Parathyroid adenoma (tissue), 2 donors: ENCODE measurements at regions not wholly inside any gene's neighbourhood (a gene's known extent, or its start where the extent isn't known, plus 50 kb on each side); places are given as distances from the start of the nearest gene placed in this dataset.
"Not testable (repeated sequence)": the region's sequence is repeated elsewhere in the genome, so short reads cannot be mapped to it uniquely, and the experiment has no call there.

Experiments used
- H2AFZ ChIP-seq: fragments of 300-600 bp; sonication (generic); one replicate; pipeline ENCODE4 v1.7.0; 2017; ENCODE audit warnings: antibody characterized with exemption, mild to moderate bottlenecking
- H3K27ac ChIP-seq: fragments of 300-600 bp; sonication (generic); one replicate; pipeline ENCODE4 v1.7.0; 2017
- H3K27me3 ChIP-seq: fragments of 300-600 bp; sonication (generic); one replicate; pipeline ENCODE4 v1.7.0; 2017; ENCODE audit warnings: low read length; ENCODE audit not compliant: control insufficient read depth, insufficient read depth
- H3K36me3 ChIP-seq: fragments of 300-600 bp; sonication (generic); one replicate; pipeline ENCODE4 v1.7.0; 2017; ENCODE audit warnings: low read length; ENCODE audit not compliant: control insufficient read depth, insufficient read depth
- H3K4me1 ChIP-seq: fragments of 300-600 bp; sonication (generic); one replicate; pipeline ENCODE4 v1.7.0; 2017; ENCODE audit warnings: control low read depth
- H3K4me2 ChIP-seq: fragments of 300-600 bp; sonication (generic); one replicate; pipeline ENCODE4 v1.7.0; 2017; ENCODE audit warnings: low read length
- H3K4me3 ChIP-seq: fragments of 300-600 bp; sonication (generic); one replicate; pipeline ENCODE4 v1.7.0; 2017; ENCODE audit warnings: low read depth, low read length
- H3K79me2 ChIP-seq: fragments of 300-600 bp; sonication (generic); one replicate; pipeline ENCODE4 v1.7.0; 2017; ENCODE audit warnings: control low read depth
- H3K9ac ChIP-seq: fragments of 300-600 bp; sonication (generic); one replicate; pipeline ENCODE4 v1.7.0; 2017; ENCODE audit warnings: mild to moderate bottlenecking
- H3K9me3 ChIP-seq: fragments of 300-600 bp; sonication (generic); one replicate; pipeline ENCODE4 v1.7.0; 2017; ENCODE audit warnings: low read length; ENCODE audit not compliant: control insufficient read depth
- CTCF ChIP-seq: fragments of 300-600 bp; sonication (generic); IDR thresholded peaks from one replicate; pipeline ENCODE4 v1.7.0; 2017; ENCODE audit warnings: antibody characterized with exemption, mild to moderate bottlenecking
- donor health status: primary hyperparathyroidism.

DNA sequence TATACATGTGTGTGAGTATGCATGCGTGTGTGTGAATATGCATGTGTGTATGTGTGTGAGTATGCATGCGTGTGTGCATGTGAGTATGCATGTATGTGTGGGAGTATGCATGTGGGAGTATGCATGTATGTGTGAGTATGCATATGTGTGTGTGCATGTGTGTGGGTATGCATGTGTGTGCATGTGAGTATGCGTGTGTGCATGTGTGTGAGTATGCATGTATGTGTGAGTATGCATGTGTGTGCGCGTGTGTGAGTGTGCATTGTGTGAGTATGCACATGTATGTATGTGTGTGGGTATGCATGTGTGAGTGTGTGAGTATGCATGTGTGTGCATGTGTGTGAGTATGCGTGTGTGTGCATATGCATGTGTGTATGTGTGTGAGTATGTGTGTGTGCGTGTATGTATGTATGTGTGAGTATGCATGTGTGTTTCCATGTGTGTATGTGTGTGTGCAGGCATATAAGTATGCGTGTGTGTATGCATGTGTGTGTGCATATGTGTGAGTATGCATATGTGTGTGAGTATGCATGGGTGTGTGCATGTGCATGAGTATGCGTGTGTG, 97.9 kb upstream of the MED13L start:
- no peak for TF ChIP-seq CTCF
- no peak overlapping the region for H3K4me3 ChIP-seq
- no peaks in the 10 kb centered on the region for H3K27me3 ChIP-seq
- H3K79me2 ChIP-seq, result no peaks in the 10 kb centered on the region
- H3K9me3 ChIP-seq, result no peaks in the 10 kb centered on the region
- H3K9ac ChIP-seq, result no peak overlapping the region
- H3K4me2 ChIP-seq, result no peak overlapping the region
- H3K4me1 ChIP-seq, result no peaks in the 10 kb centered on the region
- H3K27ac ChIP-seq, result no peak overlapping the region
- no peaks in the 10 kb centered on the region for H3K36me3 ChIP-seq
- no peak overlapping the region for H2AFZ ChIP-seq

DNA sequence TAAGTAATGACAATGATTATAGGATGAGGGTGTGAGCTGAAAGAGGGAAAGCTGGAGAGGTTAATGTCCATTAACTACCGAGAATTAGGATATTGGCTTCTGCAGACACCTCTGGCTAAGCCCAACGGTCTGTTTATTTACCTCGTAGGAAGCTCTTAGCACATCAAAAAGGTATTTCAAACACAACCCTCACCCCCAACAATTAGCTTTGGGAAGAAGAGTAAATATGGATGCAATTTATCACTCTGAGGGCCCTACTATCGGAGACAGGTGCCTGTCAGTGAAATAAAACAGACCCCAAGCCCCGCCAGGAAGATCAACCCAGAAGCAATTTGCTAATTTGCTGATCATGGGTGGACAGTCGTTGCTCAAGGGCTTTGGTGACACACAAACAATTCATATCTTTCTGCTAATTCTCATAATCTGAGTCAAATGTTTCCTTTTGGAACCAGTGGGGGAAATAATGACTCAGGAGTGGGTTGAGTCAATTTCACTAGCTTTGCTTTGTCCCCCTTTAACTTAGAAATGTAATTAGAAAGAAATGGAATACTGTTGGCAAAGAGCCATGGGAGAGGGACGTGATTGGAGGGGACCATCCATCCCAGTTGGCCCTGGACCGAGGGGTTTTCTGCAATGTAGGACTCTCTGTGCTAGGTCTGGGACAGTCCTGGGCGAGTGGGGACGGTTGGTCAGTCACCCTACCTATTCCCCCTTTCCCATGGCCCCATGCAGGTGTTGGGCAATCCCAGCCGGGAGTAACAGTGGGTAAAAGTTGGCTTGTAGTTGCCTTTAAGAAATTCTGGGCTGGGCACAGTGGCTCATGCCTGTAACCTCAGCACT, 99.1 kb upstream of the MED13L start:
- H3K4me2 ChIP-seq, result no peak overlapping the region
- no peak overlapping the region for H3K27ac ChIP-seq
- no peaks in the 10 kb centered on the region for H3K36me3 ChIP-seq
- no peak for TF ChIP-seq CTCF
- no peak overlapping the region for H3K9ac ChIP-seq
- no peaks in the 10 kb centered on the region for H3K9me3 ChIP-seq
- H2AFZ ChIP-seq, result no peak overlapping the region
- H3K27me3 ChIP-seq, result no peaks in the 10 kb centered on the region
- H3K4me3 ChIP-seq, result no peak overlapping the region
- H3K79me2 ChIP-seq, result no peaks in the 10 kb centered on the region
- no peaks in the 10 kb centered on the region for H3K4me1 ChIP-seq

- H3K4me3 ChIP-seq, H2AFZ ChIP-seq, H3K79me2 ChIP-seq, H3K27ac ChIP-seq, H3K36me3 ChIP-seq, H3K4me1 ChIP-seq, H3K27me3 ChIP-seq, H3K9me3 ChIP-seq, H3K9ac ChIP-seq, H3K4me2 ChIP-seq: not testable (repeated sequence)
These were observed 99.7 kb upstream of the MED13L start for GRCh38 chr12:116377194-116377571.

- no peaks in the 10 kb centered on the region for H3K27me3 ChIP-seq
- H3K27ac ChIP-seq, result no peak overlapping the region
- no peak overlapping the region for H3K4me3 ChIP-seq
- H3K4me2 ChIP-seq, result no peak overlapping the region
- no peaks in the 10 kb centered on the region for H3K9me3 ChIP-seq
- no peaks in the 10 kb centered on the region for H3K4me1 ChIP-seq
- H3K79me2 ChIP-seq, result no peaks in the 10 kb centered on the region
- H3K9ac ChIP-seq, result no peak overlapping the region
- no peak overlapping the region for H2AFZ ChIP-seq
- no peaks in the 10 kb centered on the region for H3K36me3 ChIP-seq
- no peak for TF ChIP-seq CTCF
These were observed 100.5 kb upstream of the MED13L start for GRCh38 chr12:116378002-116378401.

DNA sequence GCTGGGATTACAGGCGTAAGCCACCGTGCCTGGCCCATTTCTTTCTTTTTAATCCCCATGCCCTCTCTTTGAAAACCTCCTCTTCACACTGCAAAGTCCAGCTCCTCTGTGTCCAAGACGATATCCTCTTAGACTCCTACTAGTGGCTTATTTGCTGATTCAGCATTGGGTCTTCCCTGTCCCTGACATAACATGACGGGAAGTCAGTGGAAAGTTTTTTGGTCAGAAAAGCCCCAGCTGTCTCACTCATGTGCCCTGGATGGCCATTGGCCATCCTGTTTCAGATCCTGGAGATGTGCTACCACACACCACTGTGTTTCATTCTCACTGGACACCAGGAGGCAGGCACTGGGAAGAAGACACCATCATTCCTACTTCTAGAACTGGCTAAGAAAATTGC, 102.6 kb upstream of the MED13L start:
- no peaks in the 10 kb centered on the region for H3K27me3 ChIP-seq
- no peak overlapping the region for H3K9ac ChIP-seq
- no peaks in the 10 kb centered on the region for H3K9me3 ChIP-seq
- TF ChIP-seq CTCF, result no peak
- H2AFZ ChIP-seq, result no peak overlapping the region
- H3K36me3 ChIP-seq, result no peaks in the 10 kb centered on the region
- no peaks in the 10 kb centered on the region for H3K79me2 ChIP-seq
- H3K4me1 ChIP-seq, result no peaks in the 10 kb centered on the region
- no peak overlapping the region for H3K4me3 ChIP-seq
- no peak overlapping the region for H3K27ac ChIP-seq
- no peak overlapping the region for H3K4me2 ChIP-seq

DNA sequence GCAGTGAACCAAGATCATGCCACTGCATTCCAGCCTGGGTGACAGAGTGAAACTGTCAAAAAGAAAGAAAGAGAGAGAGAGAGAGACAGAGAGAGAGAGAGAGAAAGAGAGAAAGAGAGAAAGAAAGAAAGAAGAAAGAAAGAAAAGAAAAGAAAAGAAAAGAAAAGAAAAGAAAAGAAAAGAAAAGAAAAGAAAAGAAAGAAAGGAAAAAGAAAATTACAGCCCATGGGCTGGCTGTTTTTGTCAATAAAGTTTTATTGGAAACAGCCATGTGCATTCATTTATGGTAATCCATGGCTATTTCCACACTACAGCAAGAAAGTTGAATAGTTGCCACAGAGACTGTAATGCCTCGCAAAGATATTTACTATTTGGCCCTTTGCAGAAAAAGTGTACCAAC, 103.2 kb upstream of the MED13L start:
- not testable (repeated sequence) for H2AFZ ChIP-seq, H3K4me3 ChIP-seq, H3K36me3 ChIP-seq, H3K4me1 ChIP-seq, H3K79me2 ChIP-seq, H3K9ac ChIP-seq, H3K27ac ChIP-seq, H3K4me2 ChIP-seq, H3K9me3 ChIP-seq, H3K27me3 ChIP-seq
